Hepatocyte (in vitro differentiated cells): ENCODE measurements at regions not wholly inside any gene's neighbourhood (a gene's known extent, or its start where the extent isn't known, plus 50 kb on each side); places are given as distances from the start of the nearest gene placed in this dataset.

Source experiments
- DNase-seq: peaks from one replicate; pipeline ENCODE4 v3.0.0-alpha.2; 2016; ENCODE audit warnings: low spot score
- H2AFZ ChIP-seq: fragments of 200-600 bp; sonication (generic); 2 replicates; pipeline ENCODE4 v1.6.0; 2016; ENCODE audit warnings: antibody characterized with exemption, mild to moderate bottlenecking
- H3K27ac ChIP-seq: fragments of 200-600 bp; sonication (generic); 2 replicates; pipeline ENCODE4 v1.5.1; 2016; ENCODE audit warnings: mild to moderate bottlenecking
- H3K27me3 ChIP-seq: fragments of 200-600 bp; sonication (generic); 2 replicates; pipeline ENCODE4 v1.6.1; 2016
- H3K36me3 ChIP-seq: fragments of 200-600 bp; sonication (generic); replicated peaks from 2 replicates; pipeline ENCODE4 v1.5.1; 2016; ENCODE audit warnings: low read depth; ENCODE audit not compliant: insufficient read depth
- H3K4me1 ChIP-seq: fragments of 200-600 bp; sonication (generic); 2 replicates; pipeline ENCODE4 v1.5.1; 2016; ENCODE audit warnings: mild to moderate bottlenecking, moderate library complexity; ENCODE audit not compliant: insufficient read depth
- H3K4me2 ChIP-seq: fragments of 200-600 bp; sonication (generic); 2 replicates; pipeline ENCODE4 v1.6.0; 2016
- H3K4me3 ChIP-seq: fragments of 200-600 bp; sonication (generic); 2 replicates; pipeline ENCODE4 v1.5.1; 2016; ENCODE audit warnings: mild to moderate bottlenecking
- H3K79me2 ChIP-seq: fragments of 200-600 bp; sonication (generic); 2 replicates; pipeline ENCODE4 v1.6.0; 2017; ENCODE audit warnings: mild to moderate bottlenecking
- H3K9me2 ChIP-seq: fragments of 200-600 bp; sonication (generic); replicated peaks from 2 replicates; pipeline ENCODE4 v1.6.0; 2017; ENCODE audit warnings: mild to moderate bottlenecking; ENCODE audit not compliant: insufficient read depth
- H3K9me3 ChIP-seq: fragments of 200-600 bp; sonication (generic); 2 replicates; pipeline ENCODE4 v1.5.1; 2016; ENCODE audit warnings: low read depth, mild to moderate bottlenecking
- H4K20me1 ChIP-seq: fragments of 200-600 bp; sonication (generic); 2 replicates; pipeline ENCODE4 v1.6.0; 2016; ENCODE audit warnings: mild to moderate bottlenecking; ENCODE audit not compliant: insufficient read depth, poor library complexity, severe bottlenecking
- EZH2 ChIP-seq: fragments of 200-600 bp; sonication (generic); IDR thresholded peaks from 2 replicates; pipeline ENCODE4 v1.6.1; 2016; ENCODE audit warnings: antibody characterized with exemption, mild to moderate bottlenecking, borderline replicate concordance
- EZH2phosphoT487 ChIP-seq: fragments of 200-600 bp; sonication (generic); IDR thresholded peaks from one replicate; pipeline ENCODE4 v1.6.1; 2018; ENCODE audit warnings: antibody characterized with exemption, mild to moderate bottlenecking, low read depth, moderate library complexity; ENCODE audit not compliant: unreplicated experiment, severe bottlenecking
- WGBS: methylation state at CpG from one replicate; pipeline ENCODE4 v1.1.6; 2016; ENCODE audit warnings: low lambda C conversion rate; ENCODE audit errors: missing lambda C conversion rate; 5-methylcytosine and 5-hydroxymethylcytosine counted together
- TF ChIP-seq, protein P1 (sequence below): fragments of 200-600 bp; sonication (generic); IDR thresholded peaks from 2 replicates; pipeline ENCODE4 v1.5.1; 2016; ENCODE audit warnings: antibody characterized with exemption, mild to moderate bottlenecking; ENCODE audit not compliant: poor library complexity

DNA sequence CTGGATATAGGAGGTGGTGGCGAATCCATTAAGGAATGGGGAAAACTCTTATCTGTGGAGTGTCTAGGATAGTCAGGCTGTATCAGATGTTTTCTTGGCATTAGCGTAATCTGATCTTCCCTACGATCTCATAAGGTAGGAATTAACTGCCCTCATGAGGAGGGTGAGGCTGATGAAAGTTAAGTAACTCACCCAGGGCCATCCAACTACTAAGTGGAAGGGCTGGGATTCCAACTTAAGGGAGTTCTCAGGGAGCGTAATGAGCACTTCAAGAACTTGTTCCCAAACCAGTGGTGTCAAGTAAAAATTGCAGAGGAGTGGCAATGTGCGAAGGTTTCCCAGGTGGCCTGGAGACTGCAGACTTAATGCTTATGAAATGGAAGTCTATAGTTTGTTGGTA is 55.9 kb upstream of the OSBPL11 start:
- H2AFZ ChIP-seq = no peak overlapping the region
- no peaks in the 10 kb centered on the region for H3K79me2 ChIP-seq
- no peaks in the 10 kb centered on the region for H3K27me3 ChIP-seq
- H3K4me2 ChIP-seq = no peak overlapping the region
- H4K20me1 ChIP-seq = no peaks in the 10 kb centered on the region
- H3K4me1 ChIP-seq = peaks cover 10% of the 10 kb centered on the region
- no peak overlapping the region for H3K27ac ChIP-seq
- H3K4me3 ChIP-seq = no peak overlapping the region
- no peaks in the 10 kb centered on the region for H3K9me2 ChIP-seq
- whole genome bisulfite sequencing = 69% methylated on average over 5 of the region's 5 CpGs
- no peak for DNase-seq
- TF ChIP-seq, protein P1, sequence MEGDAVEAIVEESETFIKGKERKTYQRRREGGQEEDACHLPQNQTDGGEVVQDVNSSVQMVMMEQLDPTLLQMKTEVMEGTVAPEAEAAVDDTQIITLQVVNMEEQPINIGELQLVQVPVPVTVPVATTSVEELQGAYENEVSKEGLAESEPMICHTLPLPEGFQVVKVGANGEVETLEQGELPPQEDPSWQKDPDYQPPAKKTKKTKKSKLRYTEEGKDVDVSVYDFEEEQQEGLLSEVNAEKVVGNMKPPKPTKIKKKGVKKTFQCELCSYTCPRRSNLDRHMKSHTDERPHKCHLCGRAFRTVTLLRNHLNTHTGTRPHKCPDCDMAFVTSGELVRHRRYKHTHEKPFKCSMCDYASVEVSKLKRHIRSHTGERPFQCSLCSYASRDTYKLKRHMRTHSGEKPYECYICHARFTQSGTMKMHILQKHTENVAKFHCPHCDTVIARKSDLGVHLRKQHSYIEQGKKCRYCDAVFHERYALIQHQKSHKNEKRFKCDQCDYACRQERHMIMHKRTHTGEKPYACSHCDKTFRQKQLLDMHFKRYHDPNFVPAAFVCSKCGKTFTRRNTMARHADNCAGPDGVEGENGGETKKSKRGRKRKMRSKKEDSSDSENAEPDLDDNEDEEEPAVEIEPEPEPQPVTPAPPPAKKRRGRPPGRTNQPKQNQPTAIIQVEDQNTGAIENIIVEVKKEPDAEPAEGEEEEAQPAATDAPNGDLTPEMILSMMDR = no peak
- TF ChIP-seq EZH2 = no peak
- no peak for TF ChIP-seq EZH2phosphoT487
- H3K9me3 ChIP-seq = no peaks in the 10 kb centered on the region
- no peaks in the 10 kb centered on the region for H3K36me3 ChIP-seq

GRCh38 chr3:125652349-125652748 is 57.1 kb upstream of the OSBPL11 start:
- no peaks in the 10 kb centered on the region for H4K20me1 ChIP-seq
- DNase-seq = no peak
- H3K4me2 ChIP-seq = no peak overlapping the region
- no peaks in the 10 kb centered on the region for H3K9me2 ChIP-seq
- WGBS = 88% methylated on average over 4 of the region's 4 CpGs
- TF ChIP-seq EZH2 = no peak
- TF ChIP-seq, protein P1 = no peak
- TF ChIP-seq EZH2phosphoT487 = no peak
- no peak overlapping the region for H3K27ac ChIP-seq
- H3K4me1 ChIP-seq = peaks cover 3% of the 10 kb centered on the region
- no peak overlapping the region for H2AFZ ChIP-seq
- H3K79me2 ChIP-seq = no peaks in the 10 kb centered on the region
- no peaks in the 10 kb centered on the region for H3K36me3 ChIP-seq
- no peaks in the 10 kb centered on the region for H3K9me3 ChIP-seq
- no peak overlapping the region for H3K4me3 ChIP-seq
- no peaks in the 10 kb centered on the region for H3K27me3 ChIP-seq

GRCh38 chr3:125654526-125654925 is 59.2 kb upstream of the OSBPL11 start:
- Histone ChIP-seq H3K9me3 (no peaks in the 10 kb centered on the region), H2AFZ (no peak overlapping the region), H3K27me3 (no peaks in the 10 kb centered on the region), H3K4me3 (no peak overlapping the region), H3K27ac (no peak overlapping the region), H4K20me1 (no peaks in the 10 kb centered on the region), H3K4me1 (no peaks in the 10 kb centered on the region), H3K79me2 (no peaks in the 10 kb centered on the region), H3K36me3 (no peaks in the 10 kb centered on the region), H3K4me2 (no peak overlapping the region), H3K9me2 (no peaks in the 10 kb centered on the region)
- DNase-seq = no peak
- 100% methylated on average over 1 of the region's 1 CpG for WGBS
- no peak for TF ChIP-seq EZH2phosphoT487
- TF ChIP-seq EZH2 = no peak
- TF ChIP-seq, protein P1 = no peak

DNA sequence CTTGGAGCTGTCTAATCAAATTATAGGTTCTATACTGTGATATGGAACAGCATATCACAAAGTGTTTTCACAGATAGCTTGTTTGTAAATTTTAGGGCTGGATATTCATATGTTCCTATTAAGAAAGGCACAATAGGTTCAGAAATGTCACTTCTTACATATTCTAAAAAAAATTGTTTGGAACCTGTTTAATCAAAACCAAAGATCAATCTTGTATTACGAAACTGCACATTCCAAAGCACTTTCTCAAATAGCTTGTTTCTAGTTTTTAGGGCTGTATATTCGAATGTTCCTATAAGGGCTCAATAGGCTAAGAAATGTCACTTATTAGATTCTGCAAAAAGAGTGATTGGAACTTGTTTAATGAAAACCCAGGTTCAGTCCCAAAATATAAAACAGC is 67.4 kb upstream of the OSBPL11 start:
- no peak overlapping the region for H3K27ac ChIP-seq
- no peaks in the 10 kb centered on the region for H3K27me3 ChIP-seq
- WGBS = 79% methylated on average over 2 of the region's 2 CpGs
- no peaks in the 10 kb centered on the region for H3K79me2 ChIP-seq
- no peaks in the 10 kb centered on the region for H3K4me1 ChIP-seq
- no peak for DNase-seq
- no peak overlapping the region for H2AFZ ChIP-seq
- H3K4me2 ChIP-seq = no peak overlapping the region
- no peaks in the 10 kb centered on the region for H3K9me2 ChIP-seq
- H3K4me3 ChIP-seq = no peak overlapping the region
- H4K20me1 ChIP-seq = no peaks in the 10 kb centered on the region
- H3K9me3 ChIP-seq = no peaks in the 10 kb centered on the region
- no peaks in the 10 kb centered on the region for H3K36me3 ChIP-seq
- TF ChIP-seq EZH2phosphoT487 (no peak), EZH2 (no peak)
- TF ChIP-seq, protein P1 = no peak
